AG04449 (cell line): ENCODE measurements at regions not wholly inside any gene's neighbourhood (a gene's known extent, or its start where the extent isn't known, plus 50 kb on each side); places are given as distances from the start of the nearest gene placed in this dataset.
A peak's percentile ranks its signal among the peaks of the same experiment; 100 is the strongest.

ENCODE experiments used
- CTCF ChIA-PET: fragments of 350-600 bp; formaldehyde crosslinking; extraction: SDS; loops from one replicate; lab custom pipeline; 2021; ENCODE audit warnings: antibody characterized with exemption; lab: Yijun Ruan, JAX
- POLR2A ChIA-PET: fragments of 400-600, 350-600 bp; formaldehyde crosslinking; extraction: SDS; loops from one replicate; lab custom pipeline; 2020; ENCODE audit warnings: antibody characterized with exemption, inconsistent platforms; lab: Yijun Ruan, JAX
- DNase-seq: peaks from one replicate; pipeline ENCODE4 v3.0.0-alpha.2; 2010; ENCODE audit warnings: low read depth, low spot score
- H3K4me3 ChIP-seq: 2 replicates; pipeline ENCODE4 v1.5.1; 2011; ENCODE audit warnings: low read depth, mild to moderate bottlenecking, control low read depth, low read length
- CTCF ChIP-seq: IDR thresholded peaks from one replicate; pipeline ENCODE4 v1.5.1; 2011; ENCODE audit warnings: mild to moderate bottlenecking, moderate library complexity, low read length, control low read depth, inconsistent platforms; ENCODE audit not compliant: insufficient read depth; ENCODE audit errors: missing control alignments

GRCh38 chr13:105220063-105220462, 1315.4 kb downstream of the EFNB2 start:
- ChIA-PET POLR2A (no interaction called here), CTCF (interaction anchor here (1.5 kb wide), 1 partner anchor 11 kb away, joined by 4 read pairs; no protein-coding TSS in a partner anchor)
- H3K4me3 ChIP-seq: no peak overlapping the region
- no peak for TF ChIP-seq CTCF
- DNase-seq: no peak

- DNase-seq: no peak
Measured at GRCh38 chr13:105219651-105220050, 1315.8 kb downstream of the EFNB2 start.

GRCh38 chr13:105213512-105213911, 1322.0 kb downstream of the EFNB2 start:
- ChIA-PET CTCF (no interaction called here), POLR2A (no interaction called here)
- no peak overlapping the region for H3K4me3 ChIP-seq
- TF ChIP-seq CTCF: no peak
- DNase-seq: no peak

More at GRCh38 chr13:105219651-105220050, 1315.8 kb downstream of the EFNB2 start:
- ChIA-PET CTCF (interaction anchor here (1.5 kb wide), 1 partner anchor 11 kb away, joined by 4 read pairs; no protein-coding TSS in a partner anchor), POLR2A (no interaction called here)
- TF ChIP-seq CTCF: no peak
- no peak overlapping the region for H3K4me3 ChIP-seq

- no peak for TF ChIP-seq CTCF
- ChIA-PET POLR2A (no interaction called here), CTCF (no interaction called here)
- H3K4me3 ChIP-seq: no peak overlapping the region
- no peak for DNase-seq
Measured at GRCh38 chr13:105207572-105208293, 1327.7 kb downstream of the EFNB2 start.

GRCh38 chr13:105202354-105202753, 1333.1 kb downstream of the EFNB2 start:
- DNase-seq: no peak
- ChIA-PET CTCF (interaction anchor here (0.7 to 2.0 kb wide), 10 partner anchors 9 to 1325 kb away, joined by 3 to 17 read pairs (median 4); no protein-coding TSS in a partner anchor), POLR2A (no interaction called here)
- TF ChIP-seq CTCF: peak; percentile 58
- no peak overlapping the region for H3K4me3 ChIP-seq

- no peak overlapping the region for H3K4me3 ChIP-seq
- TF ChIP-seq CTCF: no peak
- ChIA-PET POLR2A (no interaction called here), CTCF (interaction anchor here (1.3 to 2.0 kb wide), 4 partner anchors 10 to 1326 kb away, joined by 3 to 17 read pairs (median 4); no protein-coding TSS in a partner anchor)
- DNase-seq: no peak
Measured at GRCh38 chr13:105201351-105201750, 1334.1 kb downstream of the EFNB2 start.
